Transverse colon (tissue), 4 donors: ENCODE measurements at regions not wholly inside any gene's neighbourhood (a gene's known extent, or its start where the extent isn't known, plus 50 kb on each side); places are given as distances from the start of the nearest gene placed in this dataset.

ENCODE experiments used
- CTCF ChIP-seq, 5 experiments: fragments of 200-600 bp in 3 of 5; fragments of 450-650 bp in 2 of 5; sonication (generic) in 3 of 5; IDR thresholded peaks; 1 replicate in 2 of 5; 2 replicates in 3 of 5; pipeline ENCODE4 v1.5.1; 2016 to 2017; ENCODE audit warnings: antibody characterized with exemption in 5 of 5, inconsistent platforms in 3 of 5, mild to moderate bottlenecking in 2 of 5, moderate library complexity in 1 of 5
- EP300 ChIP-seq: sonication (generic); formaldehyde crosslinking; IDR thresholded peaks from one replicate; pipeline ENCODE4 v1.6.1; 2017; ENCODE audit warnings: antibody characterized with exemption, low read depth
- POLR2A ChIP-seq: fragments of 450-650 bp; IDR thresholded peaks from one replicate; pipeline ENCODE4 v1.6.1; 2016; ENCODE audit warnings: antibody characterized with exemption, mild to moderate bottlenecking, moderate library complexity
- POLR2AphosphoS5 ChIP-seq, 3 donors: sonication (generic); formaldehyde crosslinking; IDR thresholded peaks; one replicate each; pipeline ENCODE4 v1.6.1; 2016; ENCODE audit warnings: antibody characterized with exemption in 3 of 3

DNA sequence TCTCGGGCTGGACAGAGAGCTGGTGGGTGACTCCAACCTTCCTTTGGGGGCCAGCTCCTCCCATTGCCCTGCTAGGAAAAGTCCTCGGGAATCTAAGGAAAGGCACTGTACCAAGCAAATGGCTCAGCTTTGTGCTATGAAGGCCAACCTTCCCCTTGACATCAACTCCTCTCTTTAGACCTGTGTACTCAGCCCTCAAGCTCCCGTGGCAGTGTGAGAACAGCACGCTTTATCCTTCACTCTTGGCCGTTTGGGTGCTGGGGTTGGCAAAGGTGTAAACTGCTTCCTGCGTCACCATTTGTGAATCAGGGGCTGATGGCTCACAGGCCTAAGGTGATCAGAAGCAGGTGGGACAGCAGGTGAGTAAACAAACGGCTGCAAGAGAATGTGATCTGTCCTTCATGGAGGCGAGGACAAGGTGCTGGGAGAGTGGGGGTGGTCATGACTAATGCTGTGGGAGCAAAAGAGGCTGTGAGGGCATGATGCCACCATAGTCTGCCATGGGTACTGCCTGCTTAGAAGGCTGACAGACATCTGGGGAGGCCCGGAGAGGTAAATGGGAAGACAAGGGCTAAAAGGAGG lies 165.2 kb upstream of the TPM1 start:
- TF ChIP-seq CTCF (IDR thresholded peaks at IDR 0.05) (no peak), POLR2AphosphoS5 (IDR thresholded peaks at IDR 0.05) (no peak), POLR2A (no peak), EP300 (no peak)
